Cerebellar nuclear complex (tissue), 1 donor: ENCODE measurements at regions not wholly inside any gene's neighbourhood (a gene's known extent, or its start where the extent isn't known, plus 50 kb on each side); places are given as distances from the start of the nearest gene placed in this dataset.
"Not testable (repeated sequence)": the region's sequence is repeated elsewhere in the genome, so short reads cannot be mapped to it uniquely, and the experiment has no call there.

ENCODE experiments used
- DNase-seq, 2 experiments: peaks; one replicate each; lab custom pipeline; 2025; lab: John Stamatoyannopoulos, UW

GRCh38 chr7:70846208-70846607, 285.7 kb upstream of the GALNT17 start:
- no peak for DNase-seq

GRCh38 chr7:70849580-70850235, 282.2 kb upstream of the GALNT17 start:
- DNase-seq: no peak

GRCh38 chr7:70855373-70855772, 276.6 kb upstream of the GALNT17 start:
- no peak for DNase-seq

GRCh38 chr7:70856901-70857630, 274.9 kb upstream of the GALNT17 start:
- peak; percentile 2 to 59 for DNase-seq

GRCh38 chr7:70857793-70858545, 274.0 kb upstream of the GALNT17 start:
- DNase-seq: no peak

GRCh38 chr7:70867513-70867912, 264.4 kb upstream of the GALNT17 start:
- no peak for DNase-seq

- no peak for DNase-seq
These were observed 261.6 kb upstream of the GALNT17 start for GRCh38 chr7:70870349-70870748.

- no peak for DNase-seq
These were observed 259.8 kb upstream of the GALNT17 start for GRCh38 chr7:70872188-70872587.

GRCh38 chr7:70881167-70881847, 250.6 kb upstream of the GALNT17 start:
- DNase-seq: no peak

GRCh38 chr7:70883750-70884439, 248.0 kb upstream of the GALNT17 start:
- no peak for DNase-seq

GRCh38 chr7:70884440-70884764, 247.5 kb upstream of the GALNT17 start:
- no peak for DNase-seq

- DNase-seq: no peak
These were observed 247.1 kb upstream of the GALNT17 start for GRCh38 chr7:70884809-70885208.

- no peak for DNase-seq
These were observed 245.4 kb upstream of the GALNT17 start for GRCh38 chr7:70886547-70886946.

- DNase-seq: no peak
These were observed 244.8 kb upstream of the GALNT17 start for GRCh38 chr7:70887186-70887585.

GRCh38 chr7:70890147-70890969, 241.6 kb upstream of the GALNT17 start:
- DNase-seq: no peak

- DNase-seq: no peak
These were observed 238.5 kb upstream of the GALNT17 start for GRCh38 chr7:70893422-70893821.

- DNase-seq: no peak
These were observed 237.8 kb upstream of the GALNT17 start for GRCh38 chr7:70893971-70894715.

GRCh38 chr7:70894799-70895198, 237.1 kb upstream of the GALNT17 start:
- no peak for DNase-seq

GRCh38 chr7:70895337-70896200, 236.4 kb upstream of the GALNT17 start:
- DNase-seq: not testable (repeated sequence)
